ENCODE measurements at regions not wholly inside any gene's neighbourhood (a gene's known extent, or its start where the extent isn't known, plus 50 kb on each side); places are given as distances from the start of the nearest gene placed in this dataset.
A peak's percentile ranks its signal among the peaks of the same experiment; 100 is the strongest.

DNA sequence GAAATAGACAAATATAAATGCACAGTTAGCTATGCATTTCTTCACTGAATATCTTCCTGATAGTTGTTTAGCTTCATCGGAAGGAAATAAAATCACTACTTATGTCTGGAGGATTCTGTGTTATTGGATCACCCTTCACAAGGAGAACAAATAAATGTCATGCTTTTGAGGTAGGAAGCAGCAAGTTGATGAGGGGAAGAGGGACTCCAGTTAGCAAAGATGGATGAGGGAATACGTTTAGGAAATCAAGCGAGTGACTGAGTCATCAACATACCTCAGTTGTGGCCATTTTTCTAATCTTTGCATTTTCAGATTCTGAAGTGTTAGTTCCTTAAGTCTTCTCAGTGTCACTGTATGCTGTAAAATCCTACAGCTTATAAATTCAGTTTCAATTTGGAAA is 456.2 kb downstream of the EPHA4 start:
- TF ChIP-seq CTCF (IDR thresholded peaks at IDR 0.05 in 4 of 5, conservative IDR thresholded peaks at IDR 0.05 in 1 of 5) (no peak), POLR2A (IDR thresholded peaks at IDR 0.05) (no peak)
- intact Hi-C loops (cut with DNase I; ENCODE audit: low total_unique reads) (no loop called here), in situ Hi-C loops (cut with MboI; ENCODE audit: low sequenced_read_pairs in 4 of 4) (no loop called here)
- Histone ChIP-seq H3K27me3 (no peaks in the 10 kb centered on the region), H3K4me1 (no peaks in the 10 kb centered on the region), H3K9me3 (no peaks in the 10 kb centered on the region), H3K4me3 (no peak overlapping the region), H3K36me3 (no peaks in the 10 kb centered on the region), H3K27ac (no peak overlapping the region)
- no peak for DNase-seq
- no peak for ATAC-seq

DNA sequence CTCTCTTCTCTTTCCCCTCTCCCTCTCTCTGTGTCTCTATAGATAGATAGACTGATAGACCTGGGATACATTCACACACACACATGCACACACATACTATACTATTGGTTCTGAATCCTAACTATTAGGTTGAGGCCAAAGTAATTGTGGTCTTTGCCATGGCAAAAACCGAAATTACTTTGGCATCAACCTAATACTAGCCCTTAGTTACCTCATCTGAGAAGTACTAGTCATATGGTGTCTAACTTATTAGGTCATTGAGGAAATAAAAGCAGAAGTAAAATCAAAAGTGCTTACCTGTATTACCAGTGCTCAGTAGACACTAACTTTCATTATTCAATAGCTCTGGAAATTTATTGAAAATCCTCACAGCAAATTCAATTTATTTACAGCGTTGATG is 451.5 kb downstream of the EPHA4 start:
- intact Hi-C loops (cut with DNase I; ENCODE audit: low total_unique reads) = no loop called here
- in situ Hi-C loops (cut with MboI; ENCODE audit: low sequenced_read_pairs in 4 of 4) = no loop called here
- Histone ChIP-seq H3K4me1 (no peaks in the 10 kb centered on the region), H3K4me3 (no peak overlapping the region), H3K27ac (no peak overlapping the region), H3K9me3 (no peaks in the 10 kb centered on the region), H3K27me3 (no peaks in the 10 kb centered on the region), H3K36me3 (no peaks in the 10 kb centered on the region)
- DNase-seq (no peak), ATAC-seq (no peak)
- TF ChIP-seq POLR2A (IDR thresholded peaks at IDR 0.05) (no peak), CTCF (IDR thresholded peaks at IDR 0.05 in 4 of 5, conservative IDR thresholded peaks at IDR 0.05 in 1 of 5) (no peak)

DNA sequence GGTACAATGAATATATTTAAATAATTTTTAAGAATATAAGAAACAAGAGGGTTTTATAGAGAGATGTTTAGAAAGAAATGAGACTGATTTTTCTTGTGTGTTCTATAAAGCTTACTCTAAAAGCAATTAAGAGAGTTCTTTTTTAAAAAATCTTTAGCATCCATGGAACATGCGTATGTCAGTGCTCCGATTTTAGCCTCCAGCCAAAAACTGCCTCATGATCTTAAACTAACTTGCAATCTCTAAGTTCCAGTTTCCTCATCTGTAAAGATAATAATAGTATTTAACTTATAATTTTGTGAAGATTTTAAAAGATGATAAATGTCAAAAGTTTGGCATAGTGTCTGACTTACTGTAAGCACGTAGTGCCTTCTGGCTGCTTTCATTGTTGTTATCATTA is 448.7 kb downstream of the EPHA4 start:
- H3K9me3 ChIP-seq = no peaks in the 10 kb centered on the region
- no peaks in the 10 kb centered on the region for H3K27me3 ChIP-seq
- no peak overlapping the region for H3K27ac ChIP-seq
- H3K4me1 ChIP-seq = no peaks in the 10 kb centered on the region
- no peak overlapping the region for H3K4me3 ChIP-seq
- ATAC-seq = no peak
- DNase-seq = no peak
- no peaks in the 10 kb centered on the region for H3K36me3 ChIP-seq
- TF ChIP-seq CTCF (IDR thresholded peaks at IDR 0.05 in 4 of 5, conservative IDR thresholded peaks at IDR 0.05 in 1 of 5) (no peak), POLR2A (IDR thresholded peaks at IDR 0.05) (no peak)
- intact Hi-C loops (cut with DNase I; ENCODE audit: low total_unique reads) (no loop called here), in situ Hi-C loops (cut with MboI; ENCODE audit: low sequenced_read_pairs in 4 of 4) (no loop called here)

GRCh38 chr2:221124532-221125240 is 447.4 kb downstream of the EPHA4 start:
- TF ChIP-seq POLR2A (IDR thresholded peaks at IDR 0.05) (no peak), CTCF (IDR thresholded peaks at IDR 0.05 in 4 of 5, conservative IDR thresholded peaks at IDR 0.05 in 1 of 5) (no peak)
- peak; percentile 41 to 45 for ATAC-seq
- H3K4me3 ChIP-seq = peak overlapping the region in 1 of 4 donors; percentile 19
- no peak for DNase-seq
- intact Hi-C loops (cut with DNase I; ENCODE audit: low total_unique reads) (no loop called here), in situ Hi-C loops (cut with MboI; ENCODE audit: low sequenced_read_pairs in 4 of 4) (no loop called here)
- no peaks in the 10 kb centered on the region for H3K9me3 ChIP-seq
- no peaks in the 10 kb centered on the region for H3K4me1 ChIP-seq
- no peak overlapping the region for H3K27ac ChIP-seq
- H3K36me3 ChIP-seq = no peaks in the 10 kb centered on the region
- H3K27me3 ChIP-seq = no peaks in the 10 kb centered on the region

GRCh38 chr2:221125691-221126090 is 446.4 kb downstream of the EPHA4 start:
- H3K4me3 ChIP-seq = no peak overlapping the region
- no peaks in the 10 kb centered on the region for H3K9me3 ChIP-seq
- DNase-seq = no peak
- H3K27me3 ChIP-seq = no peaks in the 10 kb centered on the region
- intact Hi-C loops (cut with DNase I; ENCODE audit: low total_unique reads) = no loop called here
- TF ChIP-seq CTCF (IDR thresholded peaks at IDR 0.05 in 4 of 5, conservative IDR thresholded peaks at IDR 0.05 in 1 of 5) (no peak), POLR2A (IDR thresholded peaks at IDR 0.05) (no peak)
- H3K27ac ChIP-seq = no peak overlapping the region
- no peaks in the 10 kb centered on the region for H3K36me3 ChIP-seq
- H3K4me1 ChIP-seq = no peaks in the 10 kb centered on the region
- no peak for ATAC-seq
- in situ Hi-C loops (cut with MboI; ENCODE audit: low sequenced_read_pairs in 4 of 4) = no loop called here

Data from gastrocnemius medialis (tissue), 4 donors.